ENCODE measurements at regions not wholly inside any gene's neighbourhood (a gene's known extent, or its start where the extent isn't known, plus 50 kb on each side); places are given as distances from the start of the nearest gene placed in this dataset.

DNA sequence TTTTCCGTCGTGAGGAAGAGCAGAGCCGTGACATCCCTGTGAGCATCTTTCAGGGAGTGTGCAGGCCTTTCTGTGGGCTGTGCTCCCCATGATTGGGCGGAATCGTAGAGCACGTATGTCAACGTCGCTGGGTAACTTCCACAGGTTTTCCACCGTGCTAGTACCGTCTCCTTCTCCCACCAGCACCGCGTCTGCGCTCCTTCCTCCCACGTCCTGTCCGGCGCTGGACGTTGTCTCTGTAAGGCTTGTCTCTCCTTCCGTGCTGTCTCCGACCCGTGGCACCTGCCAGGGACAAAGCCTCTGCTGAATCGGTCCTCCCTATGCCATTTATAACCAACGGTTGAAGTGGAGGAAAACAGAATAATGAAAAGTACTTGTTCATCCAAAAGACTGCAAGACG lies 386.7 kb downstream of the BRD1 start:
- TF ChIP-seq EZH2 (IDR thresholded peaks at IDR 0.05) (no peak), POLR2AphosphoS5 (IDR thresholded peaks at IDR 0.05; ENCODE audit: borderline replicate concordance, low read depth, low read length) (no peak)
